GM23338 (cell line): ENCODE measurements at regions not wholly inside any gene's neighbourhood (a gene's known extent, or its start where the extent isn't known, plus 50 kb on each side); places are given as distances from the start of the nearest gene placed in this dataset.

ENCODE experiments used
- ATAC-seq: fragments of 200-7000 bp; cut with Tn5 transposase; 3 replicates; pipeline ENCODE4 v1.9.1; 2020
- DNase-seq: peaks from one replicate; pipeline ENCODE4 v3.0.0-alpha.2; 2015; ENCODE audit warnings: low spot score
- H2AFZ ChIP-seq: fragments of 200-600 bp; sonication (generic); 2 replicates; pipeline ENCODE4 v1.8.0; 2016; ENCODE audit warnings: antibody characterized with exemption, mild to moderate bottlenecking, moderate library complexity
- H3F3A ChIP-seq: fragments of 200-600 bp; sonication (generic); replicated peaks from 2 replicates; pipeline ENCODE4 v1.8.0; 2017; ENCODE audit warnings: antibody characterized with exemption, mixed run types, low read depth
- H3K27ac ChIP-seq: fragments of 200-600 bp; sonication (generic); 2 replicates; pipeline ENCODE4 v1.6.1; 2016; ENCODE audit warnings: low read depth
- H3K27me3 ChIP-seq: fragments of 200-600 bp; sonication (generic); 2 replicates; pipeline ENCODE4 v1.8.0; 2016; ENCODE audit warnings: mild to moderate bottlenecking, mixed run types, moderate library complexity; ENCODE audit not compliant: insufficient read depth
- H3K36me3 ChIP-seq: fragments of 200-600 bp; sonication (generic); 2 replicates; pipeline ENCODE4 v1.8.0; 2016; ENCODE audit warnings: mild to moderate bottlenecking; ENCODE audit not compliant: insufficient read depth
- H3K4me1 ChIP-seq: fragments of 200-600 bp; sonication (generic); 2 replicates; pipeline ENCODE4 v1.8.0; 2016; ENCODE audit warnings: mild to moderate bottlenecking, moderate library complexity; ENCODE audit not compliant: insufficient read depth
- H3K4me2 ChIP-seq: fragments of 200-600 bp; sonication (generic); 2 replicates; pipeline ENCODE4 v1.7.1; 2017; ENCODE audit warnings: mixed run types
- H3K4me3 ChIP-seq: fragments of 200-600 bp; sonication (generic); 2 replicates; pipeline ENCODE4 v1.6.1; 2016; ENCODE audit warnings: mixed run types
- H3K79me2 ChIP-seq: fragments of 200-600 bp; sonication (generic); replicated peaks from 2 replicates; pipeline ENCODE4 v1.8.0; 2017; ENCODE audit warnings: mild to moderate bottlenecking; ENCODE audit not compliant: insufficient read depth
- H3K9me2 ChIP-seq: fragments of 200-600 bp; sonication (generic); 2 replicates; pipeline ENCODE4 v1.8.0; 2017; ENCODE audit not compliant: insufficient read depth
- H4K20me1 ChIP-seq: fragments of 200-600 bp; sonication (generic); replicated peaks from 2 replicates; pipeline ENCODE4 v1.8.0; 2017; ENCODE audit warnings: mild to moderate bottlenecking; ENCODE audit not compliant: insufficient read depth
- H3K27ac Mint-ChIP-seq: 2 replicates; pipeline ENCODE4 v1.8.0; 2020; ENCODE audit warnings: inconsistent platforms, mild to moderate bottlenecking, moderate library complexity, mixed read lengths
- H3K27me3 Mint-ChIP-seq: 3 replicates; pipeline ENCODE4 v1.8.0; 2022; ENCODE audit warnings: low read depth, mild to moderate bottlenecking, moderate library complexity, mixed read lengths, inconsistent platforms; ENCODE audit not compliant: insufficient read depth, poor library complexity
- H3K36me3 Mint-ChIP-seq: 3 replicates; pipeline ENCODE4 v1.8.0; 2021; ENCODE audit warnings: low read depth, mild to moderate bottlenecking, inconsistent platforms, moderate library complexity, mixed read lengths
- H3K4me1 Mint-ChIP-seq: 3 replicates; pipeline ENCODE4 v1.8.0; 2020; ENCODE audit warnings: mild to moderate bottlenecking, inconsistent platforms, mixed read lengths
- H3K4me3 Mint-ChIP-seq: 3 replicates; pipeline ENCODE4 v1.8.0; 2021; ENCODE audit warnings: moderate library complexity, mild to moderate bottlenecking, inconsistent platforms, mixed read lengths
- H3K9me3 Mint-ChIP-seq: 3 replicates; pipeline ENCODE4 v1.8.0; 2020; ENCODE audit warnings: moderate library complexity, mild to moderate bottlenecking, inconsistent platforms, mixed read lengths
- NANOG ChIP-seq: IDR thresholded peaks from 2 replicates; pipeline ENCODE4 v1.6.1; 2016; ENCODE audit warnings: antibody characterized with exemption, borderline replicate concordance
- POLR2AphosphoS5 ChIP-seq: IDR thresholded peaks from 2 replicates; pipeline ENCODE4 v1.6.1; 2016; ENCODE audit warnings: antibody characterized with exemption, low read depth
- ZNF114 ChIP-seq: fragments of 250-450 bp; sonication (Bioruptor Pico); IDR thresholded peaks from 2 replicates; pipeline ENCODE4 v1.5.0; 2020; ENCODE audit warnings: mild to moderate bottlenecking, moderate library complexity
- TF ChIP-seq, protein P1 (sequence below): IDR thresholded peaks from 2 replicates; pipeline ENCODE4 v1.6.1; 2016; ENCODE audit warnings: antibody characterized with exemption
- TF ChIP-seq, protein P2 (sequence below), 2 experiments: fragments of 200-600 bp in 1 of 2; sonication (generic) in 1 of 2; conservative IDR thresholded peaks; 2 replicates each; pipeline versions ENCODE4 v1.5.1 to v1.6.1; 2016 to 2017; ENCODE audit warnings: antibody characterized with exemption in 2 of 2, low read depth in 2 of 2, mild to moderate bottlenecking in 2 of 2, moderate library complexity in 1 of 2

DNA sequence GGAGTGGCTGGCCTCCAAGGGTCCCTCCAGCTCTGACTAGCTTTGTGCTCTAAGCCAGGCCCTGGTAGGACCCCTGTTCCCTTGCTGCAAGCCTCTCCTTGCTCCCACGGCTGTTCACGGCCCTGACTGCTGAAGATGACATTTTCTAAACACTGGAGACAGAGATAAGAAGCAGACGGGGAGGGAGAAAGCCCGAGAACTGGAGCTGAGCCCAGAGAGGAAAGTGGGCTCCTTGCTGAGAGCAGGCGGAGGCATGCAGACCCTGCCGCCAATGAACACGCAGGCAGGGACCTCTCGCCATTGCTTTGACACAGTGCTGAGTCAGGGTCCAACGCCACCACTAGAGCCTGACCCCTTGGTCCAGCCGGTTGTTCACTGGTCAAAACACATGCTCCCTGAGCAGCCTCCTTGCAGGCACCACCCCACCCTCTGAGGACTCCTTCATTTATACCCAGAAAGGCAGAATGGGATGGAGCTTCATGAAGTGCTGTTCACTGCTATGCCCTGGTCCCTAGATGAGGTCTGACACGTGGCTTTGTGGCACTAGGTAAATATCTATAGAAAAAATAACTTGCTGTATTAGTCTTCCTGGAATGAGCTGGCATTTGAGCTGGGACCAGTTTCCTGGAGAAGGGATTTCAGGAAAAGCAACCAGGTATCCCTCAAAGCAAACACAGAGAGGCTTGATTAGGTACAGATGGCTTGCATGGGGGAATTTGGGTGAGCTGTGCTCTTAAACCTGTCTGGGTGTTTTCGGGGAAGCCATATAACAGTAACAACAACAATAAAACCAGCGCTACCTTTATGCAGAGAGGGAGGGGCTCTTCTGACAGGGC is 65.7 kb downstream of the MCFD2 start:
- Histone ChIP-seq H4K20me1 (no peaks in the 10 kb centered on the region), H3K9me2 (no peaks in the 10 kb centered on the region), H3F3A (no peaks in the 10 kb centered on the region), H3K79me2 (no peaks in the 10 kb centered on the region), H3K4me2 (no peak overlapping the region), H3K36me3 (no peaks in the 10 kb centered on the region), H3K27ac (no peak overlapping the region), H2AFZ (no peak overlapping the region), H3K27me3 (no peaks in the 10 kb centered on the region), H3K4me1 (no peaks in the 10 kb centered on the region), H3K4me3 (no peak overlapping the region)
- H3K4me3 Mint-ChIP-seq = no peak overlapping the region
- no peaks in the 10 kb centered on the region for H3K9me3 Mint-ChIP-seq
- ATAC-seq (0 out of 3 replicates have a peak, but pooled peaks have one; percentile 19), DNase-seq (no peak)
- H3K36me3 Mint-ChIP-seq = no peaks in the 10 kb centered on the region
- H3K4me1 Mint-ChIP-seq = peaks cover 2% of the 10 kb centered on the region
- peaks cover 11% of the 10 kb centered on the region for H3K27me3 Mint-ChIP-seq
- TF ChIP-seq, protein P1, sequence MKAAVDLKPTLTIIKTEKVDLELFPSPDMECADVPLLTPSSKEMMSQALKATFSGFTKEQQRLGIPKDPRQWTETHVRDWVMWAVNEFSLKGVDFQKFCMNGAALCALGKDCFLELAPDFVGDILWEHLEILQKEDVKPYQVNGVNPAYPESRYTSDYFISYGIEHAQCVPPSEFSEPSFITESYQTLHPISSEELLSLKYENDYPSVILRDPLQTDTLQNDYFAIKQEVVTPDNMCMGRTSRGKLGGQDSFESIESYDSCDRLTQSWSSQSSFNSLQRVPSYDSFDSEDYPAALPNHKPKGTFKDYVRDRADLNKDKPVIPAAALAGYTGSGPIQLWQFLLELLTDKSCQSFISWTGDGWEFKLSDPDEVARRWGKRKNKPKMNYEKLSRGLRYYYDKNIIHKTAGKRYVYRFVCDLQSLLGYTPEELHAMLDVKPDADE = no peak
- TF ChIP-seq POLR2AphosphoS5 (no peak), NANOG (no peak), ZNF114 (CRISPR knock-in tag) (no peak)
- TF ChIP-seq, protein P2, sequence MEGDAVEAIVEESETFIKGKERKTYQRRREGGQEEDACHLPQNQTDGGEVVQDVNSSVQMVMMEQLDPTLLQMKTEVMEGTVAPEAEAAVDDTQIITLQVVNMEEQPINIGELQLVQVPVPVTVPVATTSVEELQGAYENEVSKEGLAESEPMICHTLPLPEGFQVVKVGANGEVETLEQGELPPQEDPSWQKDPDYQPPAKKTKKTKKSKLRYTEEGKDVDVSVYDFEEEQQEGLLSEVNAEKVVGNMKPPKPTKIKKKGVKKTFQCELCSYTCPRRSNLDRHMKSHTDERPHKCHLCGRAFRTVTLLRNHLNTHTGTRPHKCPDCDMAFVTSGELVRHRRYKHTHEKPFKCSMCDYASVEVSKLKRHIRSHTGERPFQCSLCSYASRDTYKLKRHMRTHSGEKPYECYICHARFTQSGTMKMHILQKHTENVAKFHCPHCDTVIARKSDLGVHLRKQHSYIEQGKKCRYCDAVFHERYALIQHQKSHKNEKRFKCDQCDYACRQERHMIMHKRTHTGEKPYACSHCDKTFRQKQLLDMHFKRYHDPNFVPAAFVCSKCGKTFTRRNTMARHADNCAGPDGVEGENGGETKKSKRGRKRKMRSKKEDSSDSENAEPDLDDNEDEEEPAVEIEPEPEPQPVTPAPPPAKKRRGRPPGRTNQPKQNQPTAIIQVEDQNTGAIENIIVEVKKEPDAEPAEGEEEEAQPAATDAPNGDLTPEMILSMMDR (conservative IDR thresholded peaks at IDR 0.05; ENCODE audit: low read depth in 2 of 2) = no peak
- no peak overlapping the region for H3K27ac Mint-ChIP-seq

DNA sequence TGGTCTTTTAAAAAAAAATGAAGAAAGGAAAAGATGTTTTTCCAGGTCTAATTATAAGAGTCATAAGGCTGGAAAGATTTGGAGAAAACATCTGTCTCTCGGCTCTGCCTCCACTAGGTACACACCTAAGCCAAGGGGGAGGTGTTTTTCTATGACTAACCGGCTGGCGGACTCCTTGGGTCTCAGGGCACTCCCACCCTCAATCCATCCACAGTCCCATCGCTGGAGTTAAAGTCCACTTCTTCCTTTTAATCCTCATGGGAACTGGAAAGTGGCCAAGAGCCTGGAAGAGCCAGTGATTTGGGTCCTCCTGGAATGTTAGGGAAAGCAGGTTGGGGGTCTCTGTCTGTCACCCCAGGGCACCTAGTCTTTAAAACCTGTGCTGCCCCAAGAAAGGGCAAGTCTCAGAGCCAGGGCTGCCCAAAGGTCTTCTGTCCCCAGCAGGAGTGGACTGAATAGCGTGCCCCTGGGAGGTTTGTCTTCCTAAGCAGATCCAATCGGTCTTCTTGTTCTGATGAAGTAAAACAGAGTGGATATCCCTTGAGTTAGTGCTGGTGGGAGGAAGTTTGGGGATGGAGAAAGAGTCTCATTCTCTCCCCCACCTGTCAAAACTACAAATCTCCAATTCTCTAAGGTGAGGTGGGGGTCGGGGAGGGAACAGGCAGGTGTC is 66.4 kb downstream of the MCFD2 start:
- ATAC-seq = no peak
- Mint-ChIP-seq H3K4me3 (no peak overlapping the region), H3K9me3 (no peaks in the 10 kb centered on the region), H3K36me3 (no peaks in the 10 kb centered on the region), H3K4me1 (peaks cover 2% of the 10 kb centered on the region), H3K27me3 (peaks cover 10% of the 10 kb centered on the region), H3K27ac (no peak overlapping the region)
- Histone ChIP-seq H3K4me2 (no peak overlapping the region), H4K20me1 (no peaks in the 10 kb centered on the region), H3K4me1 (no peaks in the 10 kb centered on the region), H3K27me3 (no peaks in the 10 kb centered on the region), H3K9me2 (no peaks in the 10 kb centered on the region), H3K36me3 (no peaks in the 10 kb centered on the region), H3K4me3 (no peak overlapping the region), H3K27ac (no peak overlapping the region), H2AFZ (no peak overlapping the region), H3K79me2 (no peaks in the 10 kb centered on the region), H3F3A (no peaks in the 10 kb centered on the region)
- TF ChIP-seq, protein P2 (conservative IDR thresholded peaks at IDR 0.05; ENCODE audit: low read depth in 2 of 2) = no peak
- DNase-seq = no peak
